Heart left ventricle (tissue), 16 donors: ENCODE measurements at regions not wholly inside any gene's neighbourhood (a gene's known extent, or its start where the extent isn't known, plus 50 kb on each side); places are given as distances from the start of the nearest gene placed in this dataset.

ENCODE experiments used
- ATAC-seq, 4 donors: fragments of 200-7000 bp; cut with Tn5 transposase; one replicate each; pipeline ENCODE4 v1.9.1; 2020 to 2022; ENCODE audit warnings: moderate library complexity in 4 of 4, mild to moderate bottlenecking in 3 of 4, moderate number of reproducible peaks in 1 of 4
- DNase-seq, 5 donors: peaks; one replicate each; pipeline ENCODE4 v3.0.0-alpha.2; 2020
- H3K27ac ChIP-seq, 12 donors: fragments of 200-600 bp; sonication (generic) in 4 of 12; one replicate each; pipeline versions ENCODE4 v1.5.0 to v1.8.0; 2016 to 2022; ENCODE audit warnings: mild to moderate bottlenecking in 2 of 12
- H3K27me3 ChIP-seq, 9 donors: fragments of 200-600 bp; sonication (generic) in 2 of 9; one replicate each; pipeline versions ENCODE4 v1.5.1 to v1.8.0; 2016 to 2022; ENCODE audit warnings: mild to moderate bottlenecking in 3 of 9
- H3K36me3 ChIP-seq, 9 donors: fragments of 200-600 bp; sonication (generic) in 2 of 9; one replicate each; pipeline versions ENCODE4 v1.5.0 to v1.8.0; 2018 to 2022; ENCODE audit warnings: mild to moderate bottlenecking in 2 of 9
- H3K4me1 ChIP-seq, 12 donors: fragments of 200-600 bp; sonication (generic) in 4 of 12; one replicate each; pipeline versions ENCODE4 v1.5.0 to v1.8.0; 2016 to 2022; ENCODE audit warnings: mild to moderate bottlenecking in 3 of 12
- H3K4me3 ChIP-seq, 12 donors: fragments of 200-600 bp; sonication (generic) in 4 of 12; one replicate each; pipeline versions ENCODE4 v1.5.0 to v1.8.0; 2017 to 2022; ENCODE audit warnings: mild to moderate bottlenecking in 9 of 12, moderate library complexity in 4 of 12
- H3K9me3 ChIP-seq, 12 donors: fragments of 200-600 bp; sonication (generic) in 4 of 12; one replicate each; pipeline versions ENCODE4 v1.5.0 to v1.8.0; 2016 to 2022; ENCODE audit warnings: mild to moderate bottlenecking in 1 of 12
- POLR2A ChIP-seq, 2 donors: fragments of 450-650 bp; IDR thresholded peaks; one replicate each; pipeline ENCODE4 v1.6.1; 2017; ENCODE audit warnings: antibody characterized with exemption in 2 of 2, mild to moderate bottlenecking in 2 of 2, moderate library complexity in 2 of 2
- WGBS, 4 donors: extraction: QIAGEN DNeasy Blood & Tissue Kit in 2 of 4; methylation state at CpG; one replicate each; pipeline versions ENCODE4 v1.1.5 to v1.1.7; 2013 to 2018; 5-methylcytosine and 5-hydroxymethylcytosine counted together
- intact Hi-C, 10 donors: fragments of 100-400 bp; cut with DNase I; formaldehyde crosslinking; loops; one replicate each; pipeline versions ENCODE4 v1.11.1 to v1.14.2; 2022
- TF ChIP-seq, protein P1 (sequence below), 12 donors: fragments of 200-600 bp; sonication (generic) in 4 of 12; IDR thresholded peaks; one replicate each; pipeline versions ENCODE4 v1.5.0 to v1.8.0; 2018 to 2022; ENCODE audit warnings: antibody characterized with exemption in 12 of 12, mild to moderate bottlenecking in 5 of 12
- donor health status: ischemic (EF 13 %, LVEDD 7.1; RV severe dilation, severe dysfunction).
- donor health status: healthy with polysubstance abuse.
- donor health status: DM: no; HTN: yes; CAD: no.
- donor health status: DM: no; HTN: no; CAD: no.
- donor health status: ischemic (EF 25% LVEDD 6.9; RV normal size, moderate dysfunction).
- donor health status: ischemic (EF 25% LVEDD 5.7; RV mildly dilated, moderate dysfunction).
- donor health status: healthy.
- donor health status: DM: yes; HTN: yes; CAD: no.
- donor health status: ischemic (EF 35%, LVEDD 5.7; RV mildly dilated, moderate dysfunction).
- donor health status: nonischemic (EF 11% LVEDD 7.7; RV severe dilation, severe dysfunction).
- donor health status: DM: yes; HTN: yes; CAD: no.
- donor health status: PGD.
- donor health status: ischemic (EF 29% LVEDD 5.4; RV normal size, mild dysfunction).
- donor health status: nonischemic (EF 23%, LVEDD 6.1; RV moderate dilation, normal function).

DNA sequence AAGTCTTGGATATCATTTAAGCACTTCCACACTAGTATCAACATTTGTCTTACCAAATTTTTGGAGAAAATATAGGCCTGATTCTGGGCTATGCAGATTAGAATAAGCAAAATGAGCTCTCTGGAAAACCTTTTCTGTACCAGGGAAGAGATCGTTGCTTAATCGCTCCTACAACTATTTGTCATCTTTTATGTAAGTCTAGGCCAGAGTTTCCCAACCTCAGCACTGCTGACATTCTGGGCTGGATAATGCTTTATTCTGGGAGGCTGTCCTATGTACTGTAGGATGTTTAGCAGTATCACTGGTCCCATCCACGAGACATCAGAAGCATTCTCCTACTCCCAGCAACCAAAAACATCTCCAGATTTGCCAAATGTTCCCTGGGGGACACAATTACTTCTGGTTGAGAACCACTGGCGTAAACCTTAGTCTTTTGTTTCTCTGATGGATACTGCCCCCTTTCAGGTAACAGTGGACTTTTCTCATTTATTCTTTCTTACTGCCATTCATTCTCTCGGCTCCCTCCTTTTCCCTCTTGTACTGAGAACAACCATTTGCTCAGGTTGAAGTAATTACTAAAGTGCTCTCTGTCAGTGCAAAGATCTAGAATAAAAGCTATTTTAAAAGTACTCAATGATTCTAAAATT is 316.9 kb upstream of the E2F7 start:
- TF ChIP-seq, protein P1, sequence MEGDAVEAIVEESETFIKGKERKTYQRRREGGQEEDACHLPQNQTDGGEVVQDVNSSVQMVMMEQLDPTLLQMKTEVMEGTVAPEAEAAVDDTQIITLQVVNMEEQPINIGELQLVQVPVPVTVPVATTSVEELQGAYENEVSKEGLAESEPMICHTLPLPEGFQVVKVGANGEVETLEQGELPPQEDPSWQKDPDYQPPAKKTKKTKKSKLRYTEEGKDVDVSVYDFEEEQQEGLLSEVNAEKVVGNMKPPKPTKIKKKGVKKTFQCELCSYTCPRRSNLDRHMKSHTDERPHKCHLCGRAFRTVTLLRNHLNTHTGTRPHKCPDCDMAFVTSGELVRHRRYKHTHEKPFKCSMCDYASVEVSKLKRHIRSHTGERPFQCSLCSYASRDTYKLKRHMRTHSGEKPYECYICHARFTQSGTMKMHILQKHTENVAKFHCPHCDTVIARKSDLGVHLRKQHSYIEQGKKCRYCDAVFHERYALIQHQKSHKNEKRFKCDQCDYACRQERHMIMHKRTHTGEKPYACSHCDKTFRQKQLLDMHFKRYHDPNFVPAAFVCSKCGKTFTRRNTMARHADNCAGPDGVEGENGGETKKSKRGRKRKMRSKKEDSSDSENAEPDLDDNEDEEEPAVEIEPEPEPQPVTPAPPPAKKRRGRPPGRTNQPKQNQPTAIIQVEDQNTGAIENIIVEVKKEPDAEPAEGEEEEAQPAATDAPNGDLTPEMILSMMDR (IDR thresholded peaks at IDR 0.05), result no peak
- TF ChIP-seq POLR2A (IDR thresholded peaks at IDR 0.05), result no peak
- H3K27ac ChIP-seq, result no peak overlapping the region
- no peaks in the 10 kb centered on the region for H3K27me3 ChIP-seq
- ATAC-seq (no peak), DNase-seq (no peak)
- WGBS, 4 donors, result 82 to 93% (median 90%) methylated on average over 5 of the region's 5 CpGs
- no peak overlapping the region for H3K4me3 ChIP-seq
- intact Hi-C loops, result no loop called here
- H3K9me3 ChIP-seq, result no peaks in the 10 kb centered on the region
- peaks cover 0 to 3% (median 0%) of the 10 kb centered on the region in 12 donors for H3K4me1 ChIP-seq
- H3K36me3 ChIP-seq, result no peaks in the 10 kb centered on the region

DNA sequence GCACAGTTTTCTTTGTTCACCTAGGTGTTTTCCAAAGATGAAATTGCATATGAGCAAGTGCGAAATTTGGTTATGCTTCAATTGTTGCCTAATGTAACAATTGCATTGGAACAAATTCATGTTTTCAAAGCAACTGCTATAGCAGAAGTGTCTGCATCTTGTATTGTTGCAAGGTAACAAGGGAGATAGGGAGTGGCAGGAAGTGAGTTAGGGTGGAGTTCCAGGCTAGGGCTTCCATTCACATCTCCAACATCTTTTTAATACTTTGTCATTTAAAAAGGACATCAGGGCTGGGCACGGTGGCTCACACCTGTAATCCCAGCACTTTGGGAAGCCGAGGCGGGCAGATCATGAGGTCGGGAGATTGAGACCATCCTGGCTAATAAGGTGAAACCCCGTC is 312.3 kb upstream of the E2F7 start:
- Histone ChIP-seq H3K4me3 (no peak overlapping the region), H3K36me3 (no peaks in the 10 kb centered on the region), H3K9me3 (no peaks in the 10 kb centered on the region), H3K27ac (no peak overlapping the region), H3K4me1 (no peaks in the 10 kb centered on the region), H3K27me3 (no peaks in the 10 kb centered on the region)
- ATAC-seq, result no peak
- WGBS, 4 donors, result 90 to 96% (median 94%) methylated on average over 6 of the region's 6 CpGs
- TF ChIP-seq POLR2A (IDR thresholded peaks at IDR 0.05), result no peak
- TF ChIP-seq, protein P1 (IDR thresholded peaks at IDR 0.05), result no peak
- DNase-seq, result no peak
- intact Hi-C loops, result no loop called here

DNA sequence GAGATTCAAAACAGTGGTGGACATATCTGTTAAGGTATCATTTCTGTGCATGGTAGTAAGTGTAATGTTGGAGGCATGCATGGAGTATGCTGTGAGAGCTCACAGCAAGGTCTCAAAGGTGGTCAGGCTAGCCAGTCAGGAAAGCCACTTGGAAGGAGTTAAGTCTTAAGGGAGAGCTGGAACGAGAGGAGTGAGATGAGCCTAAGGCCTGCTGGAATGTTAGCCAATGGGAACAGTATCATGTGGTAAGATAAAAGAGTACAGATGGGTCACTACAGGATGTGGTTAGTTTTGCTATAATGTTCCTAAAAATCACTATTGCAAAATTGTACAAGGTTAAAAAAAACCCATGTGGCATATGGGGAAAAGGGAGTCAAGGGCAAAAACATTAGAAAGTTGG is 311.7 kb upstream of the E2F7 start:
- H3K9me3 ChIP-seq, result no peaks in the 10 kb centered on the region
- no peaks in the 10 kb centered on the region for H3K4me1 ChIP-seq
- intact Hi-C loops, result no loop called here
- ATAC-seq, result no peak
- no peak for DNase-seq
- H3K27ac ChIP-seq, result no peak overlapping the region
- no peak for TF ChIP-seq POLR2A (IDR thresholded peaks at IDR 0.05)
- TF ChIP-seq, protein P1 (IDR thresholded peaks at IDR 0.05), result no peak
- no peaks in the 10 kb centered on the region for H3K36me3 ChIP-seq
- no peak overlapping the region for H3K4me3 ChIP-seq
- WGBS, 4 donors, result 39 to 63% (median 48%) methylated on average over 1 of the region's 1 CpG
- no peaks in the 10 kb centered on the region for H3K27me3 ChIP-seq

- Histone ChIP-seq H3K27me3 (no peaks in the 10 kb centered on the region), H3K4me1 (no peaks in the 10 kb centered on the region), H3K36me3 (no peaks in the 10 kb centered on the region), H3K9me3 (no peaks in the 10 kb centered on the region), H3K4me3 (no peak overlapping the region), H3K27ac (no peak overlapping the region)
- WGBS, 4 donors, result 33 to 57% (median 48%) methylated on average over 1 of the region's 1 CpG
- intact Hi-C loops, result no loop called here
- no peak for ATAC-seq
- TF ChIP-seq, protein P1 (IDR thresholded peaks at IDR 0.05), result no peak
- TF ChIP-seq POLR2A (IDR thresholded peaks at IDR 0.05), result no peak
- DNase-seq, result no peak
Observed at GRCh38 chr12:77374673-77375072, 309.3 kb upstream of the E2F7 start.
